BJ (cell line): ENCODE measurements at regions not wholly inside any gene's neighbourhood (a gene's known extent, or its start where the extent isn't known, plus 50 kb on each side); places are given as distances from the start of the nearest gene placed in this dataset.

Source experiments
- CTCF ChIA-PET: fragments of 350-600 bp; formaldehyde crosslinking; extraction: SDS; loops from one replicate; lab custom pipeline; 2021; ENCODE audit warnings: antibody characterized with exemption, inconsistent platforms; lab: Yijun Ruan, JAX
- POLR2A ChIA-PET: fragments of 300-600 bp; sonication (Branson Sonifier 250); formaldehyde crosslinking; extraction: SDS; loops from one replicate; lab custom pipeline; 2021; ENCODE audit warnings: antibody characterized with exemption; lab: Charles Lee
- DNase-seq: peaks from one replicate; pipeline ENCODE4 v3.0.0-alpha.2; 2011; ENCODE audit warnings: low read depth
- H3K27me3 ChIP-seq: 2 replicates; pipeline ENCODE4 v1.6.0; 2011; ENCODE audit warnings: low read length; ENCODE audit not compliant: control insufficient read depth, insufficient read depth
- H3K36me3 ChIP-seq: 2 replicates; pipeline ENCODE4 v1.5.1; 2011; ENCODE audit warnings: low read length; ENCODE audit not compliant: control insufficient read depth, insufficient read depth
- H3K4me3 ChIP-seq: 2 replicates; pipeline ENCODE4 v1.5.1; 2011; ENCODE audit warnings: low read depth, mild to moderate bottlenecking, control low read depth, low read length
- TF ChIP-seq, protein P1 (sequence below): IDR thresholded peaks from 2 replicates; pipeline ENCODE4 v1.5.1; 2011; ENCODE audit warnings: low read depth, mild to moderate bottlenecking, control low read depth, inconsistent platforms, low read length, moderate library complexity; ENCODE audit not compliant: insufficient read depth

DNA sequence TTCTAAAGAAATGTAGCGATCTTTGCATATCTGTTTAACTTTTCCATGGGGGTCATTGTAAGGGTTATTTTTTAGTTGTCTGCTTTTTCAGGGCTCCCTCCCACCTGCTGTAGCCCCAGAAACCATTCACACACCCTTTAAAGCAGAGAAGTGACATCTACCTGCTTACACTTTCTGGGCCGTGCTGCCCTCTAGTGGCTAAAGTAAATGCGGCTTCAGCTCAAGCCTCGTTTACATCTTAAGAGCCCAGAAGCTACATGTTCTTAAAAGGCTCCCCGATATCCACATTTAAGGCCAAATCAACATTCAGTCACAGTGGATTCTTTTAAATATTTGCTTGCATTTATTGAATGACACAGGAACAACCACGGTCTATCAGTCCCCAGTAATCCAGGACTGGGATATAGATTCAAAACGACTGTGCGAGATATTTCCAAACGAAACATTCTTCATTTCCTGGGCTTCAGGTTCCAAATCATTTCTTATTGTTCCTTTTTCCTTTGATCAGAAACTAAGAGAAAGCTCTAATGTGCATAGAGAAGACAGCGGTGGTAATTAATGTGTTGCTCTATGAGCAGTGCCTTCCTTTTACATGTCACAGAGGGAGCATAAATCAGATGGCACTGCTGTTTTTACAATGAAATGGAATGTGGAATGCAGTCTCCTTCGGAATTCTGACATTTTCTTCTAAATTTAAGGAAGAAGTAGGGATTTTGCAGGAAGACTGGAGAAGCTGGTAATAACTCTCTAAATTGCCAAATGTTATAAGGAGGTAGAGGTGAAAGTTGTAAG, 119.9 kb downstream of the RASGEF1B start:
- H3K27me3 ChIP-seq, result no peaks in the 10 kb centered on the region
- TF ChIP-seq, protein P1, sequence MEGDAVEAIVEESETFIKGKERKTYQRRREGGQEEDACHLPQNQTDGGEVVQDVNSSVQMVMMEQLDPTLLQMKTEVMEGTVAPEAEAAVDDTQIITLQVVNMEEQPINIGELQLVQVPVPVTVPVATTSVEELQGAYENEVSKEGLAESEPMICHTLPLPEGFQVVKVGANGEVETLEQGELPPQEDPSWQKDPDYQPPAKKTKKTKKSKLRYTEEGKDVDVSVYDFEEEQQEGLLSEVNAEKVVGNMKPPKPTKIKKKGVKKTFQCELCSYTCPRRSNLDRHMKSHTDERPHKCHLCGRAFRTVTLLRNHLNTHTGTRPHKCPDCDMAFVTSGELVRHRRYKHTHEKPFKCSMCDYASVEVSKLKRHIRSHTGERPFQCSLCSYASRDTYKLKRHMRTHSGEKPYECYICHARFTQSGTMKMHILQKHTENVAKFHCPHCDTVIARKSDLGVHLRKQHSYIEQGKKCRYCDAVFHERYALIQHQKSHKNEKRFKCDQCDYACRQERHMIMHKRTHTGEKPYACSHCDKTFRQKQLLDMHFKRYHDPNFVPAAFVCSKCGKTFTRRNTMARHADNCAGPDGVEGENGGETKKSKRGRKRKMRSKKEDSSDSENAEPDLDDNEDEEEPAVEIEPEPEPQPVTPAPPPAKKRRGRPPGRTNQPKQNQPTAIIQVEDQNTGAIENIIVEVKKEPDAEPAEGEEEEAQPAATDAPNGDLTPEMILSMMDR, result peak; percentile 88
- DNase-seq, result no peak
- CTCF ChIA-PET, result interaction anchor here (0.7 to 7.4 kb wide), 44 partner anchors 9 to 1168 kb away, joined by 3 to 114 read pairs (median 4); partner anchors contain the start of gene PRKG2
- POLR2A ChIA-PET, result no interaction called here
- no peak overlapping the region for H3K4me3 ChIP-seq
- H3K36me3 ChIP-seq, result no peaks in the 10 kb centered on the region

DNA sequence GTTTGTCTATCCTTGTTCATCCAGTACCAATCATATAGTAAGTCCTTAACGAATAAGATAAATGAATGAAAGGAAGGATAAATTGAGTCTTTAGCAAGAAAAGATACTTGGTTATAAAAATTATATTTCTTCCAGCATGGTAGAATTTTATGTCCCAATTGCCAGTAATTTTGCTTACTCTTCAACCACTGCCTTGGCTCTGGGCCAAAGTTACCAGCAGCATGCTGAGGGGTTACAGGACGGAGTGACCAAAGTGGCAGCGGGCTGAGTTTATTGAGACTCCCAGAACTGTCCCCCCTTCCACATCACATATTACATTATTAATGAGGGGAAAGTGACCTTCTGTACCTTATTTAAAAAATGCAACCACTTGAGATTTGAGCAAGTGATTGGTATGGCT, 121.7 kb downstream of the RASGEF1B start:
- POLR2A ChIA-PET, result no interaction called here
- TF ChIP-seq, protein P1, result no peak
- no peak overlapping the region for H3K4me3 ChIP-seq
- H3K27me3 ChIP-seq, result no peaks in the 10 kb centered on the region
- CTCF ChIA-PET, result interaction anchor here (1.3 to 3.6 kb wide), 4 partner anchors 11 to 280 kb away, joined by 5 to 26 read pairs (median 6); no protein-coding TSS in a partner anchor
- DNase-seq, result no peak
- no peaks in the 10 kb centered on the region for H3K36me3 ChIP-seq

DNA sequence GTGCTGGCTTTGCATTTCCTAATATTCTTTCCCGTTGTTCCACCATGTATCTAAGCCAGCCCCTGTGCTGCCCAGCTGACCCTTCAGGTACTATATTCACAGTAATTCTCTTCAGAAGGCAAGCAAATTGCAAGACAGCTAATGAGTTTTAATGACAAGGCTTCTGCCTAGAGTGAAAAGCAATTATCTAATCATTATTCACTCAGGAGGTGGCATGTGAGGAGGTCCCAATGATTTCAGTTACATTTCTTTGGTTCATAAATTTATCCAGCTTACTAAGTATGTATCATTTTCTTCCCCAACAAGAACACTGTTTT, 123.0 kb downstream of the RASGEF1B start:
- TF ChIP-seq, protein P1, result no peak
- H3K36me3 ChIP-seq, result no peaks in the 10 kb centered on the region
- H3K4me3 ChIP-seq, result no peak overlapping the region
- no peak for DNase-seq
- POLR2A ChIA-PET, result no interaction called here
- CTCF ChIA-PET, result interaction anchor here (1.5 to 3.6 kb wide), 2 partner anchors 13 to 279 kb away, joined by 4 to 26 read pairs; no protein-coding TSS in a partner anchor
- H3K27me3 ChIP-seq, result no peaks in the 10 kb centered on the region

DNA sequence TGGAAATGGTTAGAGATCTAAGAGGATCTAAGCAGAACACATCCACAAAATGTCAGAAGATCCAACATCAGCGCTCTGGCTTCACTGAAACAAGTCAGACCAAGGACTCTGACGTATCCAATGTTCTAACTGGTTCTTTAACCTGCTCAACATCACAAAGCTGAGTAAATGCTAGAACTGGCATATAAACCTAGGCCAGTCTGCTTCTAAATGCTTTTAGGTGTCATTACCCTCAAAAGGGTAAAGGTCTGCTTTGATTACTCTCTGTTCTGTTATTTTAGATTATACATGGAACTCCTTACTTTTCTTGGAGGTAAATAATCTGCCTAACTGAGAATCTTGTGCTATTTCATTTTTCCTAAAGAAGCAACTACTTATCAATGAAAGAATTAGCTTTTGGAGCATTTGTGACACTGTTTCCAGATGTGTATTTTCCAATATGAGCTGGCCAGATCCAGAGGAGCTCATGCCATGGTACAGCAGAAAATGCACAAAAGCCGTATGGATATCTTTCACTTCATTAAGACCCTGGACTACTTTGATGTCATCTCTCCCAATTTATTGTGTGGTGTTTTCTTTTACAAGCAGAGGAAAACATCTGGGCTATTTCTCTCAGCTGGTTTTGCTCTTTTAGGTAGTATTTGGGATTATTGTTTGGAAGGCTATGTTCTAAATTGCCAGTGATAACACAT, 123.5 kb downstream of the RASGEF1B start:
- TF ChIP-seq, protein P1, result no peak
- DNase-seq, result no peak
- CTCF ChIA-PET, result interaction anchor here (1.5 to 3.6 kb wide), 2 partner anchors 13 to 279 kb away, joined by 4 to 26 read pairs; no protein-coding TSS in a partner anchor
- POLR2A ChIA-PET, result no interaction called here
- Histone ChIP-seq H3K27me3 (no peaks in the 10 kb centered on the region), H3K36me3 (no peaks in the 10 kb centered on the region), H3K4me3 (no peak overlapping the region)

DNA sequence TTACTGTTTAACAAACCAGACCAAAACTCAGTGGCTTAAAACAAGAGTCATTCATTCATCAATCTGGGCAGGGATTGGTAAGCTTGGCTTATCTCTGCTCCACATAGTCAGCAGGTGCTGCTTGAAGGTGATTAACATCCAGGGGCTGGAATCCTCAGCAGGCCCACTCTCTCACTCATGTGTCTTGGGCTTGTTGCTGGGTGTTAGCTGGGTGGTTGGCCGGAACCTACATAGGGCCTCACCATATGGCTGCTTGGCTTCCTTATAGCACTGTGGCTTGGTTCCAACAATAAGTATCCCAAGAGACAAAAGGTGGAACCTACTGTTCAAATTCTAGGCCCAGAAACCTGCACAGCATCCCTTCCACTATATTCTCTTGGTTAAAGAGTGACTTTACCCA, 125.0 kb downstream of the RASGEF1B start:
- H3K27me3 ChIP-seq, result no peaks in the 10 kb centered on the region
- TF ChIP-seq, protein P1, result no peak
- H3K36me3 ChIP-seq, result no peaks in the 10 kb centered on the region
- ChIA-PET POLR2A (no interaction called here), CTCF (interaction anchor here (3.6 kb wide), 1 partner anchor 277 kb away, joined by 26 read pairs; no protein-coding TSS in a partner anchor)
- no peak overlapping the region for H3K4me3 ChIP-seq
- DNase-seq, result no peak
